WTC11 (cell line): ENCODE measurements at regions not wholly inside any gene's neighbourhood (a gene's known extent, or its start where the extent isn't known, plus 50 kb on each side); places are given as distances from the start of the nearest gene placed in this dataset.

Experiments
- ATAC-seq: fragments of 200-7000 bp; cut with Tn5 transposase; 2 replicates; pipeline ENCODE4 v1.10.0; 2021; ENCODE audit warnings: mild to moderate bottlenecking, moderate library complexity
- CTCF ChIA-PET: fragments of 300-600 bp; sonication (Branson Sonifier 250); formaldehyde crosslinking; loops from one replicate; lab custom pipeline; 2021; ENCODE audit warnings: antibody characterized with exemption; lab: Charles Lee
- POLR2A ChIA-PET: fragments of 350-600 bp; sonication (Branson Sonifier 250); formaldehyde crosslinking; loops from one replicate; lab custom pipeline; 2021; ENCODE audit warnings: antibody characterized with exemption; lab: Charles Lee
- DNase-seq: peaks from one replicate; pipeline ENCODE4 v3.0.0; 2021; ENCODE audit warnings: low spot score
- H3K27ac Mint-ChIP-seq: 2 replicates; pipeline ENCODE4 v1.8.0; 2021; ENCODE audit warnings: mixed read lengths
- H3K27me3 Mint-ChIP-seq: 2 replicates; pipeline ENCODE4 v1.8.0; 2021; ENCODE audit warnings: low read depth, mild to moderate bottlenecking, moderate library complexity, mixed read lengths
- H3K36me3 Mint-ChIP-seq: 2 replicates; pipeline ENCODE4 v1.8.0; 2021; ENCODE audit warnings: mixed read lengths
- H3K4me1 Mint-ChIP-seq: 2 replicates; pipeline ENCODE4 v1.8.0; 2022; ENCODE audit warnings: mixed read lengths
- H3K4me3 Mint-ChIP-seq: 2 replicates; pipeline ENCODE4 v1.8.0; 2021; ENCODE audit warnings: mild to moderate bottlenecking, moderate library complexity, mixed read lengths
- H3K9me3 Mint-ChIP-seq: 2 replicates; pipeline ENCODE4 v1.8.0; 2021; ENCODE audit warnings: mixed read lengths
- CBFB ChIP-seq: sonication (generic); formaldehyde crosslinking; IDR thresholded peaks from 2 replicates; pipeline ENCODE4 v1.8.1; 2022; ENCODE audit warnings: mild to moderate bottlenecking, low read depth, missing genetic modification reagents
- CREB1 ChIP-seq: sonication (generic); formaldehyde crosslinking; IDR thresholded peaks from 2 replicates; pipeline ENCODE4 v1.8.0; 2023; ENCODE audit warnings: mild to moderate bottlenecking, missing genetic modification reagents
- CREM ChIP-seq: sonication (generic); formaldehyde crosslinking; IDR thresholded peaks from 2 replicates; pipeline ENCODE4 v1.8.1; 2022; ENCODE audit warnings: mild to moderate bottlenecking, missing genetic modification reagents, moderate library complexity
- ELF4 ChIP-seq: sonication (generic); formaldehyde crosslinking; IDR thresholded peaks from 2 replicates; pipeline ENCODE4 v1.8.1; 2022; ENCODE audit warnings: low read depth, mild to moderate bottlenecking, moderate library complexity, missing genetic modification reagents
- HMGA2 ChIP-seq: fragments of 250-450 bp; sonication (Bioruptor Pico); IDR thresholded peaks from 2 replicates; pipeline ENCODE4 v1.4.0; 2021; ENCODE audit warnings: mild to moderate bottlenecking, moderate library complexity
- MXD4 ChIP-seq: fragments of 250-450 bp; sonication (Bioruptor Pico); IDR thresholded peaks from 2 replicates; pipeline ENCODE4 v1.8.0; 2021; ENCODE audit warnings: mild to moderate bottlenecking, moderate library complexity, borderline replicate concordance
- MYBL2 ChIP-seq: sonication (generic); formaldehyde crosslinking; IDR thresholded peaks from 2 replicates; pipeline ENCODE4 v1.8.1; 2023; ENCODE audit warnings: mild to moderate bottlenecking, moderate library complexity, missing genetic modification reagents
- NR3C1 ChIP-seq: sonication (generic); formaldehyde crosslinking; conservative IDR thresholded peaks from 2 replicates; pipeline ENCODE4 v1.8.1; 2023; ENCODE audit warnings: low read depth, mild to moderate bottlenecking, missing genetic modification reagents
- PRRX2 ChIP-seq: fragments of 250-450 bp; sonication (Bioruptor Pico); IDR thresholded peaks from 2 replicates; pipeline ENCODE4 v1.8.0; 2021; ENCODE audit warnings: mild to moderate bottlenecking
- SMAD3 ChIP-seq: sonication (generic); formaldehyde crosslinking; IDR thresholded peaks from 2 replicates; pipeline ENCODE4 v1.8.0; 2022; ENCODE audit warnings: missing genetic modification reagents, mild to moderate bottlenecking, borderline replicate concordance
- SOX15 ChIP-seq: fragments of 250-450 bp; sonication (Bioruptor Pico); IDR thresholded peaks from 2 replicates; pipeline ENCODE4 v1.9.0; 2021; ENCODE audit warnings: mild to moderate bottlenecking
- TCF7 ChIP-seq: sonication (generic); formaldehyde crosslinking; IDR thresholded peaks from 2 replicates; pipeline ENCODE4 v1.8.0; 2022; ENCODE audit warnings: mild to moderate bottlenecking, low read depth, missing genetic modification reagents, moderate library complexity
- TEAD1 ChIP-seq: sonication (generic); formaldehyde crosslinking; IDR thresholded peaks from 2 replicates; pipeline ENCODE4 v1.8.0; 2022; ENCODE audit warnings: mild to moderate bottlenecking, missing genetic modification reagents
- ZNF219 ChIP-seq: sonication (generic); formaldehyde crosslinking; IDR thresholded peaks from 2 replicates; pipeline ENCODE4 v1.8.0; 2023; ENCODE audit warnings: missing genetic modification reagents, mild to moderate bottlenecking, borderline replicate concordance
- ZNF423 ChIP-seq: fragments of 250-450 bp; sonication (Bioruptor Pico); IDR thresholded peaks from 2 replicates; pipeline ENCODE4 v2.1.2; 2022; ENCODE audit warnings: mild to moderate bottlenecking, moderate library complexity
- TF ChIP-seq, protein P1 (sequence below): sonication (generic); formaldehyde crosslinking; IDR thresholded peaks from 2 replicates; pipeline ENCODE4 v1.8.1; 2022; ENCODE audit warnings: low read depth, missing genetic modification reagents, borderline replicate concordance
- TF ChIP-seq, protein P2 (sequence below): sonication (generic); formaldehyde crosslinking; IDR thresholded peaks from 2 replicates; pipeline ENCODE4 v1.8.0; 2023; ENCODE audit warnings: mild to moderate bottlenecking, missing genetic modification reagents
- TF ChIP-seq, protein P3 (sequence below): sonication (generic); formaldehyde crosslinking; IDR thresholded peaks from 2 replicates; pipeline ENCODE4 v1.8.0; 2023; ENCODE audit warnings: missing genetic modification reagents
- TF ChIP-seq, protein P4 (sequence below): sonication (generic); formaldehyde crosslinking; IDR thresholded peaks from 2 replicates; pipeline ENCODE4 v1.8.0; 2022; ENCODE audit warnings: mild to moderate bottlenecking, missing genetic modification reagents
- TF ChIP-seq, protein P5 (sequence below): fragments of 250-450 bp; sonication (Bioruptor Pico); IDR thresholded peaks from 2 replicates; pipeline ENCODE4 v1.9.0; 2021; ENCODE audit warnings: mild to moderate bottlenecking
- TF ChIP-seq, protein P6 (sequence below): sonication (generic); formaldehyde crosslinking; IDR thresholded peaks from 2 replicates; pipeline ENCODE4 v1.8.1; 2023; ENCODE audit warnings: mild to moderate bottlenecking, moderate library complexity, missing genetic modification reagents

DNA sequence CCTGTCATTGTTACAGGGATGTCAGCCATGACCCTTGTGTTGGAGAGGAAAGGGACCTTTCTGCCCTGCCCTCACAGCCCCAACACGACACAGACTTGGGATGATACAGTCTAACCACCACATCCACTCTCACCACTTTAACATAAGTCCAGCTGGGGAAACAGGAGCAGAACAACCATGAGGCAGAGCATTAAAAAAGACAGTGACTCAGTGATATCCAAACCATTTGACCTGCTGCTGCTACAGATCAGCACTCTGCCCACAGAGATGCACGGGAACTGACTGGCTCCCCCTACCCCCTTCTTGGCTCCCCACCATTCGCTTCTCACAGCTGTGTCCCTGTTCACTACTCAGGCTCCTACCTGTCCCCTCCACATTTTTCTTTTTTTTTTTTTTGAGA lies 458.6 kb downstream of the ZNF608 start (continued):
- TF ChIP-seq ZNF423 = no peak
- TF ChIP-seq, protein P1, sequence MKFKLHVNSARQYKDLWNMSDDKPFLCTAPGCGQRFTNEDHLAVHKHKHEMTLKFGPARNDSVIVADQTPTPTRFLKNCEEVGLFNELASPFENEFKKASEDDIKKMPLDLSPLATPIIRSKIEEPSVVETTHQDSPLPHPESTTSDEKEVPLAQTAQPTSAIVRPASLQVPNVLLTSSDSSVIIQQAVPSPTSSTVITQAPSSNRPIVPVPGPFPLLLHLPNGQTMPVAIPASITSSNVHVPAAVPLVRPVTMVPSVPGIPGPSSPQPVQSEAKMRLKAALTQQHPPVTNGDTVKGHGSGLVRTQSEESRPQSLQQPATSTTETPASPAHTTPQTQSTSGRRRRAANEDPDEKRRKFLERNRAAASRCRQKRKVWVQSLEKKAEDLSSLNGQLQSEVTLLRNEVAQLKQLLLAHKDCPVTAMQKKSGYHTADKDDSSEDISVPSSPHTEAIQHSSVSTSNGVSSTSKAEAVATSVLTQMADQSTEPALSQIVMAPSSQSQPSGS (CRISPR knock-in tag) = no peak
- TF ChIP-seq, protein P2, sequence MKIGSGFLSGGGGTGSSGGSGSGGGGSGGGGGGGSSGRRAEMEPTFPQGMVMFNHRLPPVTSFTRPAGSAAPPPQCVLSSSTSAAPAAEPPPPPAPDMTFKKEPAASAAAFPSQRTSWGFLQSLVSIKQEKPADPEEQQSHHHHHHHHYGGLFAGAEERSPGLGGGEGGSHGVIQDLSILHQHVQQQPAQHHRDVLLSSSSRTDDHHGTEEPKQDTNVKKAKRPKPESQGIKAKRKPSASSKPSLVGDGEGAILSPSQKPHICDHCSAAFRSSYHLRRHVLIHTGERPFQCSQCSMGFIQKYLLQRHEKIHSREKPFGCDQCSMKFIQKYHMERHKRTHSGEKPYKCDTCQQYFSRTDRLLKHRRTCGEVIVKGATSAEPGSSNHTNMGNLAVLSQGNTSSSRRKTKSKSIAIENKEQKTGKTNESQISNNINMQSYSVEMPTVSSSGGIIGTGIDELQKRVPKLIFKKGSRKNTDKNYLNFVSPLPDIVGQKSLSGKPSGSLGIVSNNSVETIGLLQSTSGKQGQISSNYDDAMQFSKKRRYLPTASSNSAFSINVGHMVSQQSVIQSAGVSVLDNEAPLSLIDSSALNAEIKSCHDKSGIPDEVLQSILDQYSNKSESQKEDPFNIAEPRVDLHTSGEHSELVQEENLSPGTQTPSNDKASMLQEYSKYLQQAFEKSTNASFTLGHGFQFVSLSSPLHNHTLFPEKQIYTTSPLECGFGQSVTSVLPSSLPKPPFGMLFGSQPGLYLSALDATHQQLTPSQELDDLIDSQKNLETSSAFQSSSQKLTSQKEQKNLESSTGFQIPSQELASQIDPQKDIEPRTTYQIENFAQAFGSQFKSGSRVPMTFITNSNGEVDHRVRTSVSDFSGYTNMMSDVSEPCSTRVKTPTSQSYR (CRISPR knock-in tag) = no peak

DNA sequence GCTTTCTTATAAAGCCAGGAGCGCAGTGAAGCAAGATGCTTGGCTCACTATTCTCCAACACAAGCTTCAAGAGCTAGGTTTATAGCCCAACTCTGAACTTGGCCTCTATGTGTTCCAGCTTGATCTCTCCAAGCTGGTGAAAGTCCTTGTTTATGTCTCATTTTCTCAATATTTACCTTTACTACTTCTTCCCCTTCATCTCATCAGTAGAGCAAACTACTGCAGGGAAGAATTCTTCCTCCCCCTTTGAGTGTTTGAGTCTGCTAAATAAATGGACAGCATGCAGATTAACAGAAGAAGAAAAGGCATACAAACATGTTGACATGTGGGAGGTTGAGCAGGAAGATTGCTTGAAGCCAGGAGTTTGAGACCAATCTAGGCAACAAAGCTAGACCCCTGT lies 460.7 kb downstream of the ZNF608 start:
- Mint-ChIP-seq H3K4me3 (no peak overlapping the region), H3K4me1 (peaks cover 25% of the 10 kb centered on the region), H3K27me3 (no peaks in the 10 kb centered on the region), H3K36me3 (peaks cover 12% of the 10 kb centered on the region), H3K27ac (no peak overlapping the region), H3K9me3 (peaks cover 17% of the 10 kb centered on the region)
- TF ChIP-seq MYBL2 (CRISPR knock-in tag) (no peak), CBFB (CRISPR knock-in tag) (no peak), MXD4 (no peak), CREM (CRISPR knock-in tag) (no peak), CREB1 (no peak), TEAD1 (CRISPR knock-in tag) (no peak), PRRX2 (CRISPR knock-in tag) (no peak), TCF7 (CRISPR knock-in tag) (no peak), HMGA2 (CRISPR knock-in tag) (no peak), SMAD3 (no peak), SOX15 (CRISPR knock-in tag) (no peak), ELF4 (no peak), NR3C1 (CRISPR knock-in tag) (no peak), ZNF219 (CRISPR knock-in tag) (no peak)
- TF ChIP-seq, protein P3, sequence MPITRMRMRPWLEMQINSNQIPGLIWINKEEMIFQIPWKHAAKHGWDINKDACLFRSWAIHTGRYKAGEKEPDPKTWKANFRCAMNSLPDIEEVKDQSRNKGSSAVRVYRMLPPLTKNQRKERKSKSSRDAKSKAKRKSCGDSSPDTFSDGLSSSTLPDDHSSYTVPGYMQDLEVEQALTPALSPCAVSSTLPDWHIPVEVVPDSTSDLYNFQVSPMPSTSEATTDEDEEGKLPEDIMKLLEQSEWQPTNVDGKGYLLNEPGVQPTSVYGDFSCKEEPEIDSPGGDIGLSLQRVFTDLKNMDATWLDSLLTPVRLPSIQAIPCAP (CRISPR knock-in tag) = no peak
- TF ChIP-seq, protein P2 (CRISPR knock-in tag) = no peak
- TF ChIP-seq, protein P4, sequence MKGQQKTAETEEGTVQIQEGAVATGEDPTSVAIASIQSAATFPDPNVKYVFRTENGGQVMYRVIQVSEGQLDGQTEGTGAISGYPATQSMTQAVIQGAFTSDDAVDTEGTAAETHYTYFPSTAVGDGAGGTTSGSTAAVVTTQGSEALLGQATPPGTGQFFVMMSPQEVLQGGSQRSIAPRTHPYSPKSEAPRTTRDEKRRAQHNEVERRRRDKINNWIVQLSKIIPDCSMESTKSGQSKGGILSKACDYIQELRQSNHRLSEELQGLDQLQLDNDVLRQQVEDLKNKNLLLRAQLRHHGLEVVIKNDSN = no peak
- TF ChIP-seq, protein P5, sequence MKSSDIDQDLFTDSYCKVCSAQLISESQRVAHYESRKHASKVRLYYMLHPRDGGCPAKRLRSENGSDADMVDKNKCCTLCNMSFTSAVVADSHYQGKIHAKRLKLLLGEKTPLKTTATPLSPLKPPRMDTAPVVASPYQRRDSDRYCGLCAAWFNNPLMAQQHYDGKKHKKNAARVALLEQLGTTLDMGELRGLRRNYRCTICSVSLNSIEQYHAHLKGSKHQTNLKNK = no peak
- TF ChIP-seq, protein P6, sequence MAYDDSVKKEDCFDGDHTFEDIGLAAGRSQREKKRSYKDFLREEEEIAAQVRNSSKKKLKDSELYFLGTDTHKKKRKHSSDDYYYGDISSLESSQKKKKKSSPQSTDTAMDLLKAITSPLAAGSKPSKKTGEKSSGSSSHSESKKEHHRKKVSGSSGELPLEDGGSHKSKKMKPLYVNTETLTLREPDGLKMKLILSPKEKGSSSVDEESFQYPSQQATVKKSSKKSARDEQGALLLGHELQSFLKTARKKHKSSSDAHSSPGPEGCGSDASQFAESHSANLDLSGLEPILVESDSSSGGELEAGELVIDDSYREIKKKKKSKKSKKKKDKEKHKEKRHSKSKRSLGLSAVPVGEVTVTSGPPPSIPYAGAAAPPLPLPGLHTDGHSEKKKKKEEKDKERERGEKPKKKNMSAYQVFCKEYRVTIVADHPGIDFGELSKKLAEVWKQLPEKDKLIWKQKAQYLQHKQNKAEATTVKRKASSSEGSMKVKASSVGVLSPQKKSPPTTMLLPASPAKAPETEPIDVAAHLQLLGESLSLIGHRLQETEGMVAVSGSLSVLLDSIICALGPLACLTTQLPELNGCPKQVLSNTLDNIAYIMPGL (CRISPR knock-in tag) = no peak
- ChIA-PET POLR2A (no interaction called here), CTCF (no interaction called here)
- ATAC-seq (no peak), DNase-seq (no peak)
